ENCODE measurements at regions not wholly inside any gene's neighbourhood (a gene's known extent, or its start where the extent isn't known, plus 50 kb on each side); places are given as distances from the start of the nearest gene placed in this dataset.
"Not testable (repeated sequence)": the region's sequence is repeated elsewhere in the genome, so short reads cannot be mapped to it uniquely, and the experiment has no call there.

DNA sequence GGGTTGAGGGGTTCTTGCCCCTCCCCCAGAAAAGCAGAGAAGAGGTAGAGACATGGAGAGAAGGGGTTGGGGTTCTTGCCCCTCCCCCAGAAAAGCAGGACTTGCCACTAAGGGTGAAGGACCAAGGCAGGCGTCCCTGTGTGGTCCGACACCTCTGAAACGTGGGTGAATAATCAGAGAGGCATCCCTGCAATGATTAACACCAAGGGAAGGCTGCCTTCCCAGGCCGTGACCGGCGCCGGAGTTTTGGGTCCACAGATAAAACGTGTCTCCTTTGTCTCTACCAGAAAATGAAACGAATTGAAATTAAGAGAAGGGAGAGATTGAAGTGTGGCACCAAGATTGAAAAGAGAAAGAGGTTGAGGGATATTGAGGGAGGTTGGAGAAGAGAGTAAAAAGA, 778.2 kb downstream of the UQCRFS1 start:
- TF ChIP-seq POLR2AphosphoS5 (IDR thresholded peaks at IDR 0.05); CTCF (IDR thresholded peaks at IDR 0.05 in 8 of 11, conservative IDR thresholded peaks at IDR 0.05 in 3 of 11): not testable (repeated sequence)

All from spleen (tissue), 7 donors.